ENCODE measurements at regions not wholly inside any gene's neighbourhood (a gene's known extent, or its start where the extent isn't known, plus 50 kb on each side); places are given as distances from the start of the nearest gene placed in this dataset.

DNA sequence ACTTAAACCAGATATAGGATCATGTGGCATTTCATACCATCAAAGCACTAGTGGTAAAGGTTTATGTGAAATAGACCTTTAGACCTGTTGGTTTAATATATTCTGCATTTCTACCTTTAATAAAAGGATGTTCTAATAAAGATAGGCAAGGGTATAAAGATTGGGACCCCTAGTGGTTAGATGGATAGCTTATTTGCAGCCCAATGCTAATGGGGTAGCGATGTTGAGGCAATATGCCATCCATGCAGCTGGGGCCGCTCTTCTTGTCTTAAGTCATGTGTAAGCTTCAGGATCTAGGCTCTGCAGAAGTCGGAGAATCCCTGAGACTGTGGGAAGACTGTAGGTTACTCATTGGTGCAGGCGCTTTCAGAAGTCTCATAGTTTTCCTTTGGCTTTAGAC lies 114.9 kb downstream of the ICOS start:
- Histone ChIP-seq H4K5ac (ENCODE audit: insufficient read length, low read depth, low read length) (no peak overlapping the region), H2AK5ac (ENCODE audit: insufficient read length, low read length) (no peak overlapping the region), H4K91ac (ENCODE audit: insufficient read length, low read depth, low read length) (no peak overlapping the region), H2BK5ac (ENCODE audit: insufficient read length, low read length) (no peak overlapping the region), H3K14ac (ENCODE audit: insufficient read depth, low read length) (no peak overlapping the region), H3K9ac (ENCODE audit: extremely low read depth, insufficient read length, low read length) (no peak overlapping the region), H3K4me2 (ENCODE audit: insufficient read depth, insufficient read length, low read length) (no peak overlapping the region), H2BK20ac (ENCODE audit: low read depth, low read length, poor library complexity, severe bottlenecking) (no peak overlapping the region), H3K4me1 (ENCODE audit: insufficient read depth, low read length) (no peaks in the 10 kb centered on the region), H4K20me1 (ENCODE audit: control insufficient read depth, insufficient read depth, insufficient read length) (no peaks in the 10 kb centered on the region), H4K8ac (replicated peaks; ENCODE audit: insufficient read length, low read depth, low read length) (no peak overlapping the region), H3K79me2 (ENCODE audit: insufficient read depth, low read length) (no peaks in the 10 kb centered on the region; the same call in 1 of the 2 replicates), H2BK120ac (ENCODE audit: low read depth, low read length, poor library complexity, severe bottlenecking) (no peak overlapping the region), H3K23ac (ENCODE audit: insufficient read length, low read depth, low read length) (no peak overlapping the region), H3K4ac (ENCODE audit: low read depth, low read length) (no peak overlapping the region), H3K27me3 (ENCODE audit: insufficient read depth, low read length) (no peaks in the 10 kb centered on the region), H3K56ac (ENCODE audit: insufficient read length, low read depth, low read length) (no peak overlapping the region), H3K27ac (ENCODE audit: insufficient read length, low read depth, low read length) (no peak overlapping the region), H3K23me2 (ENCODE audit: insufficient read length, low read depth, low read length, poor library complexity, severe bottlenecking) (no peaks in the 10 kb centered on the region), H2BK12ac (ENCODE audit: insufficient read length, low read depth, low read length) (no peak overlapping the region), H3T11ph (ENCODE audit: low read length) (no peak overlapping the region), H2BK15ac (ENCODE audit: low read depth, low read length) (no peak overlapping the region), H3K18ac (ENCODE audit: insufficient read length, low read depth, low read length) (no peak overlapping the region), H3K79me1 (ENCODE audit: insufficient read depth, low read depth, low read length, poor library complexity, severe bottlenecking) (no peaks in the 10 kb centered on the region), H2AFZ (ENCODE audit: low read length) (no peak overlapping the region), H3K9me3 (ENCODE audit: control insufficient read depth, low read depth, low read length) (no peaks in the 10 kb centered on the region)
- Mint-ChIP-seq H3K27me3 (ENCODE audit: low read depth) (peaks cover 2% of the 10 kb centered on the region; the same call in 1 of the 2 replicates), H3K4me3 (no peak overlapping the region), H3K36me3 (ENCODE audit: insufficient read depth in 1 of 3, low read depth in 3 of 3) (no peaks in the 10 kb centered on the region), H3K9me3 (no peaks in the 10 kb centered on the region), H3K27ac (no peak overlapping the region), H3K4me1 (no peaks in the 10 kb centered on the region)
- DNase-seq: peak; percentile 48
- TF ChIP-seq, protein P1, sequence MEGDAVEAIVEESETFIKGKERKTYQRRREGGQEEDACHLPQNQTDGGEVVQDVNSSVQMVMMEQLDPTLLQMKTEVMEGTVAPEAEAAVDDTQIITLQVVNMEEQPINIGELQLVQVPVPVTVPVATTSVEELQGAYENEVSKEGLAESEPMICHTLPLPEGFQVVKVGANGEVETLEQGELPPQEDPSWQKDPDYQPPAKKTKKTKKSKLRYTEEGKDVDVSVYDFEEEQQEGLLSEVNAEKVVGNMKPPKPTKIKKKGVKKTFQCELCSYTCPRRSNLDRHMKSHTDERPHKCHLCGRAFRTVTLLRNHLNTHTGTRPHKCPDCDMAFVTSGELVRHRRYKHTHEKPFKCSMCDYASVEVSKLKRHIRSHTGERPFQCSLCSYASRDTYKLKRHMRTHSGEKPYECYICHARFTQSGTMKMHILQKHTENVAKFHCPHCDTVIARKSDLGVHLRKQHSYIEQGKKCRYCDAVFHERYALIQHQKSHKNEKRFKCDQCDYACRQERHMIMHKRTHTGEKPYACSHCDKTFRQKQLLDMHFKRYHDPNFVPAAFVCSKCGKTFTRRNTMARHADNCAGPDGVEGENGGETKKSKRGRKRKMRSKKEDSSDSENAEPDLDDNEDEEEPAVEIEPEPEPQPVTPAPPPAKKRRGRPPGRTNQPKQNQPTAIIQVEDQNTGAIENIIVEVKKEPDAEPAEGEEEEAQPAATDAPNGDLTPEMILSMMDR (conservative IDR thresholded peaks at IDR 0.05): peak; percentile 71
- WGBS (ENCODE audit: extremely low coverage, insufficient read length, low lambda C conversion rate): no CpG with 5 or more reads among the region's 4 CpGs

All from H9 (cell line).